NCI-H1417 (cell line): ENCODE measurements at regions not wholly inside any gene's neighbourhood (a gene's known extent, or its start where the extent isn't known, plus 50 kb on each side); places are given as distances from the start of the nearest gene placed in this dataset.
"Not testable (repeated sequence)": the region's sequence is repeated elsewhere in the genome, so short reads cannot be mapped to it uniquely, and the experiment has no call there.

Experiments
- DNase-seq, 3 experiments: peaks; one replicate each; lab custom pipeline; 2025; lab: John Stamatoyannopoulos, UW

DNA sequence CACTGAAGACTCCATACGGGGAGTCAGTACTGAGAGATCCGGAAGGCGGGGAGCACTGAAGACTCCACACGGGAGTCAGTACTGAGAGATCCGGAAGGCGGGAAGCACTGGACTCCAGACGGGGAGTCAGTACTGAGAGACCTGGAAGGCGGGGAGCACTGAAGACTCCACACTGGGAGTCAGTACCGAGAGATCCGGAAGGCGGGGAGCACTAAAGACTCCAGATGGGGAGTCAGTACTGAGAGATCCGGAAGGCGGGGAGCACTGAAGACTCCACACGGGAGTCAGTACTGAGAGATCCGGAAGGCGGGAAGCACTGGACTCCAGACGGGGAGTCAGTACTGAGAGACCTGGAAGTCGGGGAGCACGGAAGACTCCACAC lies 77.2 kb downstream of the DLL1 start:
- DNase-seq: not testable (repeated sequence)

DNA sequence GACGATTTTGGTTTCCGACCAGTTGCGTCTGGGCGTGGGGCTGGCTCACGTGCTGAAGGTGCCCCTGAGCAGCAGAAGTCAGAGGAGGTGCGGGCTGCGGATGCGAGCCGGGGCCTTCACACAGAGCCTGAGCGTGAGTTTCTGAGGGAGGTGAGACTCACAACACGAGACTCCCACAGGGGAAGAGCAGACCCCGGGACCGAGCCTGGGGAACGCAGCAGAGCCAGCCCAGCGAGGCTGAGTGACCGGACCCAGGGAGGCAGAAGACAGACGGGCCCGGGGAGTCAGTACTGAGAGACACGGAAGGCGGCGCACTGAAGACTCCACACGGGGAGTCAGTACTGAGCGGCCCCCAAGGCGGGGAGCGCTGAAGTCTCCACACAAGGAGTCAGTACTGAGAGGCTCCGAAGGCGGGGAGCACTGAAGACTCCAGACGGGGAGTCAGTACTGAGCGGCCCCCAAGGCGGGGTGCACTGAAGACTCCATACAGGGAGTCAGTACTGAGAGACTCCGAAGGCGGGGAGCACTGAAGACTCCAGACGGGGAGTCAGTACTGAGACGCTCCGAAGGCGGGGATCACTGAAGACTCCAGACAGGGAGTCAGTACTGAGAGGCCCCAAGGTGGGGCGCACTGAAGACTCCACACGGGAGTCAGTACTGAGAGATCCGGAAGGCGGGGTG lies 77.8 kb downstream of the DLL1 start:
- no peak for DNase-seq

DNA sequence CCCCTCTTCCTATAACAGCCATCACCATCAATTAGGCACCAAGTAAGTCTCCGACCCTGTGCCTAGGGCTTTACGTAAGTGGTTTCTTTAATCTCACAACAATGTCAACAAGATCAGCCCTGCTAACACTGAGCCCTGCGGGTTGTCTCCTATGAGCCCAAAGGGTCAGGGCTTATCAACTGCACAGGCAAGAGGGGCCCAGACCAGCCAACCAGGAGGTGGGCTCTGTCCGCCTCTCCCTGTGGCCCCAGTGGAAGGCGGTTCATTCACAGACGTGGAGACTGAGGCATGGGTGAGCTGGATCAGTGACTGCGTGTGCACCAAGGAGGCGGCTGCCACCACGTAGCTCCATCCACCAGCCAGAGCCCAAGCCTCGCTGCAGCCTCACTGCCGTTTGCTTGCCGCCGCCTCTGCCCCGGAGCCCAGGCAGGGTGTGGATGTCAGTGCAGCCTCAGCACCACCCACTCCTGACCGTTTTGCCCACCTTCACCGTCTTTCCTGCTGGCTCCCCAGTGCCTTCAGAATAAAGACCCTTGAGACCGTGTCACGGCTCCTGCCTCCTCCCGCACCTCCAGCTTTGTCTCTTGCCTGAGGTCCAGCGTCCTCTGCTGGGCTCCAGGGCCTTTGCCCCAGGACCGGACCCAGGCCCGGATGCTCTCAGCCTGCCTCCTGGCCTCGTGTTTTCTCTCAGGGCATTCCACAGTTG lies 78.7 kb downstream of the DLL1 start:
- DNase-seq: no peak

DNA sequence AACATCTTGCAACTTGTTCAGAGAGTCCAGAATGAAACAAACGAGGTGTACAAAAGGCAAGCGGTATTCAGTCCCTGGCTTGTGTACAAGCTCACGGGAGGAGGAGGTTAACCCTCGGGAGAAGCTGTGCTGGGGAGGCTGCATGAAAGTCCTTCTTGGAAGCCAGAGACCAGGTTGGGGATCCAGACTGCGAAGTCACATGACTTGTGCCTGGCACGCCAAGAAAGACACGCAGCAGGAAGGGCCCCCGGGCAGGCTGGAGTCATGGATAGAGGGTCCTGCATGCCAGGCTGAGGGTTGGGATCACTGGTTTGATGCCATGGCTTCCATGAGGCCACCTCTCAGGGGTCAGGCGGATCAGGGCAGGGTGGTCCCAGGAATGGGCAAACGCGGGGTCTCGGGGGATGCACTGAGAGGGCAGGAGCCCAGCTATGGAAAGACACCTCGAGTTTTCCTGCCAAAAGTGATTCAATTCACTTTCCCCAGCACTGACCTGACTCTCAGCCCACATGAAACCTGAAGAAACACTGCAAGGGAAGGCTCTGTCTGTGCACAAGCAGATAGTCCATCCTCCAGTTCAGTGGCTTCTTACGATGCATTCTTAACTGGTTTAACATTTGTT lies 79.4 kb downstream of the DLL1 start:
- no peak for DNase-seq

DNA sequence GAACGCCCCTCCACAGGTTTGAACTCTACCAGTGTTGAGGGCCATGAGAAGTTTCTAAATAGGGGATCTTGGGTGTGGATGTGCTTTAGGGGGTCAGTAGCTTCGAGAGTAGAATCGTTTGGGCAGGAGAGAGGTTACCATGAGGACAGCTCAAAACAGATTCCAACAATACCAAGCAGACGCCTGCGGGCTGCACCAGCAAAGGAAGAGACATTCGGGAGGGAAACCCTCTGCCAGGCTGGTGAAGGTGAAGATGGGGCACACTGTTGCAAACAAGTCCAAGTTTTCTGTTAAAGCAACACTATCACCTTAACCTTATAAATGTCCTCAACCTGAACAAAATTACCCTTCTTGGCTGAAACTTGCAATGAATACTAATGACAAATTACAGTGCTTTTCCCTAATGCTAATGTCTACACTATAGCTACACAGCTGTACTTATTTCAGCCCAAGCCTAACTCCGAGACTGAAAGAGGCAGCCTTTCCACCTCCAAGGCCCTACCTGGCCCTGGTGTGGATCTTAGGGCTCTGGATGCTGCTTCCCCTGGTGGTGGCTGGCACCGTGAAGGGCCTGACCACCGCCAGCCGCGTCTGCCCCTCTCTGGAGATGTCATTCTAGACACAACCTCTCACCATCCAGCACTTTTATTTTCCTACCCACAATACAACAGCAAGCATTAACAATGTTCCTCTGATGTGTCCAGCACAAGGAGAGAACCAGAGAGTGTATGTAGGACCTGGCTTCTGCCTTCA lies 80.1 kb downstream of the DLL1 start:
- no peak for DNase-seq

GRCh38 chr6:170210026-170210390 lies 80.9 kb downstream of the DLL1 start:
- no peak for DNase-seq

DNA sequence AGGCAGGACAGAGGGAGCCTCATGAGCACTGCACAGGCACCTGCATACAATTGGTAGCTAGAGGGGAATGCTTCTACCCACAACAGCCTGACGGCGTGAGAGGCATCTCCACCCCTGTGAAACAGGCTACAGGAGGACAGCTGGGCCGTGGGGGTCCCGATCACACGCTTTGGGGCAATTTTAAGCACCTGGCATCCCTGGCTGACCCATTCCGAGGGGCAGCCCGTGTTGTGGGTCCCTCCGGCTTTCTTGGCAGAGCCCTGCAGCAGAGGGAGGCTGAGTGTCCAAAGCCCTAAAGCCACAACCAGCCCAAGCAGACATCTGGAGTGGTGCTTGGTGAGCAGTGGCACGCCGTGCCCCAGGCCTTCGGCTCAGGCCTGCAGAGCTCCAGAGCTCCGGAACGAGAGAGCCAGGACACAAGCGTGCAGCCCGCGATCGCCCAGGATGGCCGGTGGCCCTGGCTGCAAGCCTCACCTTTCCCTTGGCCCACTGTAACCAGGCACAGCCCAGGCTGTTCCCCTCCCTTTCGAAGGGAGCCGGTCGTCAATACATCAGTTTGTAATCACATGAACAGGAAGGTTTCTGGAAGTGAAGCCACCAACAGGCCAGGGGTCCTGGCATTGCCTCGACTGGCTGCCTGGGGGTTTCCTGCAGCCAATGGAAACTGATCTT lies 81.4 kb downstream of the DLL1 start:
- DNase-seq: no peak

- no peak for DNase-seq
Measured at GRCh38 chr6:170208651-170209353, 82.1 kb downstream of the DLL1 start.

DNA sequence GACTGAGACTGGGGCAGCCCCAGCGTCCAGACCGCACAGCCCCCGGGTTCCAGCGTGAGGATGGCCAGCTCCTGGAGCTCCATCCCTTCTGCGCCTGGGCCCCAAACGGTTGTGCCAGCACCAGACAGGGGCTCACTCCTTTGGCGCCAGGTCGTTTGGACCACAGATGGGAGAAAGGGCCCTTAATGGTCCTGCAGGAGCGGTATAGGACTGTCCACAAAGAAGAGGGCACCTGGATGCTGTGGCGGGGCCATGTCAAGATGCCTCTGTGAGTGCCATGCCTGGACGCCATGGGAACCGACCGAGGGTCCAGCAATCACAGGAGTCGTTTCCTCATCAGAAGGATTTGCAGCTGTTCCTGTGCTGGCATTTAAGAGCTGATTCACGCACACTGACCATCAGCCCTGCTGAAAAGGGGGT lies 82.7 kb downstream of the DLL1 start:
- no peak for DNase-seq

- no peak for DNase-seq
Measured at GRCh38 chr6:170207586-170208181, 83.2 kb downstream of the DLL1 start.

GRCh38 chr6:170206851-170207431 lies 83.9 kb downstream of the DLL1 start:
- DNase-seq: peak in 2 of 3 experiments; percentile 27 to 57

- no peak for DNase-seq
Measured at GRCh38 chr6:170206317-170206621, 84.6 kb downstream of the DLL1 start.

- DNase-seq: no peak
Measured at GRCh38 chr6:170205534-170206316, 85.2 kb downstream of the DLL1 start.

DNA sequence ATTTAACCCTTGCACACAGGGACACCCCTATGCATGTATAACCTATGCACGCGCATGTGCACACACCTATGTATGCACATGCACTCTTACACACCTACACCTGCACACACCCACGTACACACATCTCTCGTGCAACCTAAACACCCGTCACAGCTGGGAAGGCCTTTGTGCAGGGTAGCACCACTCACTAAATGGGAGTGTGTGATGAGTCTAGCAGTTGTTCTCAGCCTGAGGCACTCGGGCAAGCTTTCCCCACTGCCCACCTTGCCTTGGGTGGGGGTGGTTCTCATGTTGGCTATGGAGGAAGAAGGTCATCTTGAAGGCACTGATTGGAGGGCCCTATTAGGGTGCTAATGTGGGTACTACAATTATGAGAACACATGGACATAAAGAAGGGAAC lies 85.8 kb downstream of the DLL1 start:
- DNase-seq: no peak

DNA sequence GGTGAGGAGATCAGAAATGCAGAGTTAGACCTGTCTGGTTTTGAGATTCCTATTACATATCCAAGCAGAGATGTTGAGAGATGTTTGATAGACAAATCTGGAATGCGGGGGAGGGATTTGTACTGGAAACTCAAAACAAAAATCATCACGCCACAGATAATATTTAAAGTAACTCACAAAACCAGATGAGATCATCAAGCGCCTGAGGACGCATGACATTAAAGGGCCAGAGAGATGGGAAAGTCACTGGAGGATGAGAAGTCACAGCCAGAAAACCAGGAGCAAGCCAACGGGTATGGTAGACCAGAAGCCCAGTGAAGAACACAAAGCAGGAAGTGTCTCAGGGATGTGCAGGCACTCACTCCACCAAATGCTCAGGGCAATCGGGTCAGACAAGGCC lies 87.7 kb downstream of the DLL1 start:
- no peak for DNase-seq

GRCh38 chr6:170202416-170203135 lies 88.3 kb downstream of the DLL1 start:
- DNase-seq: no peak

GRCh38 chr6:170201361-170201760 lies 89.5 kb downstream of the DLL1 start:
- no peak for DNase-seq

DNA sequence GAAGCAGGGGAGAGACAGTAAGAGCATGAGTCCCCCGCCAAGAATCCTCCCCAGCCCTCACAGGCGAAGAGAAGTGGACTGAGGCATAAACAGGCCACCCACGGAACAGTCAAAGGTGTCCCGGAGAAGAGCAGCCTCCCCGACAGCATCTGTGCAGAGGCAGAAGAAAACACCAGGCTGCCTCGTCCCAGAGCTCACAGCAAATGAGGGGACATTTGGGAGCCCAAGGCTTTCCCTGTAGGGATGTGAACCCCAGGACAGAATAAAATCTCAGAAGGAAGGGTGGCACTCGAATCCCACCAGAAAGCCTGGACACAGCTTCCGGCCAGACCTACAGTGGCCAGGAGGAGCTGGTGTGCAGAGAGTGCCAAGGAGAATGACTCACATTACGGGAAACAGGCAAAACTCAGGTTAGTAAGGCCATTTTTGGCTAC lies 90.4 kb downstream of the DLL1 start:
- DNase-seq: no peak

GRCh38 chr6:170199716-170200115 lies 91.2 kb downstream of the DLL1 start:
- DNase-seq: no peak
